H1 (cell line): ENCODE measurements at regions not wholly inside any gene's neighbourhood (a gene's known extent, or its start where the extent isn't known, plus 50 kb on each side); places are given as distances from the start of the nearest gene placed in this dataset.
A peak's percentile ranks its signal among the peaks of the same experiment; 100 is the strongest.

Experiments used
- CTCF ChIA-PET: fragments of 300-600 bp; sonication (Branson Sonifier 250); formaldehyde crosslinking; loops from one replicate; lab custom pipeline; 2021; ENCODE audit not compliant: partially characterized antibody; lab: Charles Lee
- POLR2A ChIA-PET: fragments of 300-600 bp; sonication (Branson Sonifier 250); formaldehyde crosslinking; loops from one replicate; lab custom pipeline; 2021; ENCODE audit warnings: inconsistent platforms; ENCODE audit not compliant: partially characterized antibody; lab: Charles Lee
- DNase-seq, 2 experiments: peaks; one replicate each; pipeline versions ENCODE4 v3.0.0 to v3.0.0-alpha.2; 2010 to 2022; ENCODE audit warnings: low spot score in 2 of 2, low read depth in 1 of 2, mixed read lengths in 1 of 2
- FAIRE-seq: peaks from 2 replicates; lab custom pipeline; 2011; peaks lifted over from hg19 to GRCh38; lab: Jason Lieb, UNC
- H2AFZ ChIP-seq: 2 replicates; pipeline ENCODE4 v1.8.1; 2012; ENCODE audit warnings: low read length, inconsistent platforms
- H2AK5ac ChIP-seq: 2 replicates; pipeline ENCODE4 v1.6.1; 2013; ENCODE audit warnings: low read depth, low read length
- H2BK120ac ChIP-seq: replicated peaks from 2 replicates; pipeline ENCODE3; 2013; ENCODE audit warnings: low read depth, low read length, inconsistent platforms
- H2BK12ac ChIP-seq: 2 replicates; pipeline ENCODE4 v1.6.1; 2013; ENCODE audit warnings: low read depth, low read length
- H2BK15ac ChIP-seq: 2 replicates; pipeline ENCODE4 v1.6.1; 2013; ENCODE audit warnings: low read length
- H2BK20ac ChIP-seq: 2 replicates; pipeline ENCODE4 v1.6.1; 2013; ENCODE audit warnings: low read length
- H2BK5ac ChIP-seq: 2 replicates; pipeline ENCODE4 v1.6.1; 2013; ENCODE audit warnings: low read depth, low read length
- H3K14ac ChIP-seq: 2 replicates; pipeline ENCODE4 v1.6.1; 2013; ENCODE audit warnings: inconsistent platforms; ENCODE audit not compliant: insufficient read length
- H3K18ac ChIP-seq: 2 replicates; pipeline ENCODE4 v1.6.1; 2013; ENCODE audit warnings: low read length; ENCODE audit errors: extremely low read depth
- H3K23ac ChIP-seq: 2 replicates; pipeline ENCODE4 v1.6.1; 2013; ENCODE audit warnings: inconsistent platforms; ENCODE audit not compliant: insufficient read length
- H3K23me2 ChIP-seq: 2 replicates; pipeline ENCODE4 v1.6.1; 2013; ENCODE audit warnings: low read depth, low read length
- H3K27ac ChIP-seq: 2 replicates; pipeline ENCODE4 v1.6.1; 2011; ENCODE audit warnings: low read depth, low read length, inconsistent platforms
- H3K27me3 ChIP-seq, 4 experiments: replicated peaks in 1 of 4; 1 replicate in 1 of 4; 2 replicates in 3 of 4; pipeline versions ENCODE4 v1.6.1 to v1.8.1; 2011 to 2013; ENCODE audit warnings: low read length in 3 of 4, mild to moderate bottlenecking in 3 of 4, inconsistent platforms in 2 of 4, mixed read lengths in 2 of 4, moderate library complexity in 1 of 4; ENCODE audit not compliant: control insufficient read depth in 3 of 4, insufficient read depth in 3 of 4; ENCODE audit errors: extremely low read depth in 1 of 4
- H3K36me3 ChIP-seq, 4 experiments: 2 replicates each; pipeline versions ENCODE4 v1.6.1 to v1.8.1; 2011 to 2013; ENCODE audit warnings: mild to moderate bottlenecking in 4 of 4, low read length in 3 of 4, moderate library complexity in 2 of 4, control low read depth in 1 of 4, inconsistent platforms in 1 of 4; ENCODE audit not compliant: insufficient read depth in 4 of 4, control insufficient read depth in 2 of 4
- H3K4ac ChIP-seq: replicated peaks from 2 replicates; pipeline ENCODE3; 2013; ENCODE audit warnings: low read length, low read depth, mixed read lengths, inconsistent platforms; ENCODE audit not compliant: insufficient read length
- H3K4me1 ChIP-seq, 4 experiments: replicated peaks in 1 of 4; 1 replicate in 1 of 4; 2 replicates in 3 of 4; pipeline versions ENCODE4 v1.6.1 to v1.8.1; 2011 to 2013; ENCODE audit warnings: low read length in 3 of 4, inconsistent platforms in 2 of 4, mixed read lengths in 1 of 4; ENCODE audit not compliant: insufficient read depth in 4 of 4, control insufficient read depth in 3 of 4
- H3K4me2 ChIP-seq, 2 experiments: 2 replicates each; pipeline versions ENCODE4 v1.6.1 to v1.8.1; 2011 to 2013; ENCODE audit warnings: low read depth in 2 of 2, low read length in 2 of 2, control low read depth in 1 of 2, inconsistent platforms in 1 of 2, mild to moderate bottlenecking in 1 of 2; ENCODE audit not compliant: insufficient read depth in 1 of 2
- H3K4me3 ChIP-seq, 4 experiments: fragments of 200-600, 300-600 bp in 1 of 4; sonication (generic), shearing (Covaris generic), sonication (Bioruptor Twin) in 1 of 4; 2 replicates each; pipeline versions ENCODE4 v1.5.1 to v1.8.1; 2011 to 2016; ENCODE audit warnings: low read length in 4 of 4, low read depth in 3 of 4, control low read depth in 2 of 4, inconsistent platforms in 2 of 4, mild to moderate bottlenecking in 2 of 4, mixed read lengths in 1 of 4, moderate library complexity in 1 of 4; ENCODE audit not compliant: insufficient read depth in 2 of 4; ENCODE audit errors: extremely low read depth in 1 of 4
- H3K56ac ChIP-seq: replicated peaks from 2 replicates; pipeline ENCODE3; 2013; ENCODE audit warnings: low read depth, mild to moderate bottlenecking, mixed read lengths, low read length, inconsistent platforms; ENCODE audit not compliant: insufficient read length
- H3K79me1 ChIP-seq: 2 replicates; pipeline ENCODE4 v1.6.1; 2013; ENCODE audit warnings: low read depth, low read length, control low read depth
- H3K79me2 ChIP-seq, 2 experiments: 2 replicates each; pipeline versions ENCODE4 v1.6.1 to v1.8.1; 2012 to 2013; ENCODE audit warnings: low read length in 2 of 2, mild to moderate bottlenecking in 2 of 2, inconsistent platforms in 1 of 2; ENCODE audit not compliant: insufficient read depth in 2 of 2, control insufficient read depth in 1 of 2
- H3K9ac ChIP-seq, 4 experiments: replicated peaks in 1 of 4; 1 replicate in 1 of 4; 2 replicates in 3 of 4; pipeline versions ENCODE4 v1.6.1 to v1.8.1; 2011 to 2013; ENCODE audit warnings: low read depth in 3 of 4, low read length in 3 of 4, control low read depth in 2 of 4, mild to moderate bottlenecking in 2 of 4, moderate library complexity in 2 of 4, inconsistent platforms in 1 of 4; ENCODE audit errors: extremely low read depth in 1 of 4
- H3K9me3 ChIP-seq, 2 experiments: 2 replicates each; pipeline versions ENCODE4 v1.6.1 to v1.8.1; 2012 to 2013; ENCODE audit warnings: mild to moderate bottlenecking in 2 of 2, moderate library complexity in 2 of 2, control low read depth in 1 of 2, inconsistent platforms in 1 of 2, low read depth in 1 of 2, low read length in 1 of 2, mixed read lengths in 1 of 2; ENCODE audit not compliant: insufficient read depth in 2 of 2
- H4K20me1 ChIP-seq, 2 experiments: replicated peaks in 1 of 2; 2 replicates each; pipeline versions ENCODE3 to v1.8.1; 2011 to 2013; ENCODE audit warnings: inconsistent platforms in 2 of 2, low read length in 2 of 2, mild to moderate bottlenecking in 1 of 2; ENCODE audit not compliant: insufficient read depth in 2 of 2, control insufficient read depth in 1 of 2
- H4K5ac ChIP-seq: 2 replicates; pipeline ENCODE4 v1.6.1; 2013; ENCODE audit warnings: low read length, low read depth, mixed read lengths, inconsistent platforms; ENCODE audit not compliant: insufficient read length
- H4K8ac ChIP-seq: 2 replicates; pipeline ENCODE4 v1.8.0; 2013; ENCODE audit warnings: mild to moderate bottlenecking, moderate library complexity, low read length, inconsistent platforms; ENCODE audit not compliant: insufficient read depth; ENCODE audit errors: extremely low read depth
- H4K91ac ChIP-seq: replicated peaks from 2 replicates; pipeline ENCODE3; 2013; ENCODE audit warnings: low read length, mixed read lengths, inconsistent platforms; ENCODE audit not compliant: insufficient read length
- ASH2L ChIP-seq: fragments of 200-600, 300-600 bp; sonication (generic); IDR thresholded peaks from one replicate; pipeline ENCODE4 v1.7.1; 2017; ENCODE audit warnings: low read length
- CEBPB ChIP-seq: IDR thresholded peaks from 2 replicates; pipeline ENCODE4 v1.6.1; 2012; ENCODE audit warnings: low read depth, low read length
- CREB1 ChIP-seq: IDR thresholded peaks from 2 replicates; pipeline ENCODE4 v1.6.1; 2012; ENCODE audit warnings: inconsistent platforms
- EGR1 ChIP-seq: IDR thresholded peaks from 2 replicates; pipeline ENCODE4 v1.6.1; 2011; ENCODE audit warnings: low read depth, low read length, borderline replicate concordance
- GTF2F1 ChIP-seq: IDR thresholded peaks from 2 replicates; pipeline ENCODE4 v1.6.1; 2012; ENCODE audit warnings: low read depth, low read length, improper control_type of control experiment, borderline replicate concordance
- KDM5A ChIP-seq: fragments of 200-600 bp; IDR thresholded peaks from 2 replicates; pipeline ENCODE4 v1.7.1; 2012; ENCODE audit warnings: mild to moderate bottlenecking, low read length, inconsistent platforms, mixed read lengths
- RXRA ChIP-seq: IDR thresholded peaks from 2 replicates; pipeline ENCODE4 v1.6.1; 2011; ENCODE audit warnings: low read depth, mild to moderate bottlenecking, low read length, moderate library complexity; ENCODE audit not compliant: insufficient read depth
- SIX5 ChIP-seq: IDR thresholded peaks from 2 replicates; pipeline ENCODE4 v1.6.1; 2011; ENCODE audit warnings: mild to moderate bottlenecking, low read depth, low read length
- TAF7 ChIP-seq: optimal IDR thresholded peaks from 2 replicates; pipeline ENCODE3; 2011; ENCODE audit warnings: low read depth, mild to moderate bottlenecking, inconsistent platforms, low read length, moderate library complexity, borderline replicate concordance
- ZNF274 ChIP-seq: IDR thresholded peaks from 2 replicates; pipeline ENCODE4 v1.7.0; 2012; ENCODE audit warnings: low read length, borderline replicate concordance; ENCODE audit errors: extremely low read depth
- WGBS, 2 experiments: shearing (Covaris generic) in 1 of 2; methylation state at CpG; one replicate each; pipeline versions ENCODE4 v1.1.6 to v1.1.7; 2013 to 2015; ENCODE audit warnings: low lambda C conversion rate in 2 of 2, mixed read lengths in 2 of 2, inconsistent platforms in 1 of 2, low coverage in 1 of 2, missing lambda C conversion rate in 1 of 2; ENCODE audit not compliant: insufficient replicate concordance in 2 of 2, insufficient coverage in 1 of 2, insufficient read length in 1 of 2; ENCODE audit errors: extremely low coverage in 1 of 2, missing lambda C conversion rate in 1 of 2; 5-methylcytosine and 5-hydroxymethylcytosine counted together
- TF ChIP-seq, protein P1 (sequence below): IDR thresholded peaks from 2 replicates; pipeline ENCODE4 v1.6.1; 2011; ENCODE audit warnings: low read length, improper control_type of control experiment

DNA sequence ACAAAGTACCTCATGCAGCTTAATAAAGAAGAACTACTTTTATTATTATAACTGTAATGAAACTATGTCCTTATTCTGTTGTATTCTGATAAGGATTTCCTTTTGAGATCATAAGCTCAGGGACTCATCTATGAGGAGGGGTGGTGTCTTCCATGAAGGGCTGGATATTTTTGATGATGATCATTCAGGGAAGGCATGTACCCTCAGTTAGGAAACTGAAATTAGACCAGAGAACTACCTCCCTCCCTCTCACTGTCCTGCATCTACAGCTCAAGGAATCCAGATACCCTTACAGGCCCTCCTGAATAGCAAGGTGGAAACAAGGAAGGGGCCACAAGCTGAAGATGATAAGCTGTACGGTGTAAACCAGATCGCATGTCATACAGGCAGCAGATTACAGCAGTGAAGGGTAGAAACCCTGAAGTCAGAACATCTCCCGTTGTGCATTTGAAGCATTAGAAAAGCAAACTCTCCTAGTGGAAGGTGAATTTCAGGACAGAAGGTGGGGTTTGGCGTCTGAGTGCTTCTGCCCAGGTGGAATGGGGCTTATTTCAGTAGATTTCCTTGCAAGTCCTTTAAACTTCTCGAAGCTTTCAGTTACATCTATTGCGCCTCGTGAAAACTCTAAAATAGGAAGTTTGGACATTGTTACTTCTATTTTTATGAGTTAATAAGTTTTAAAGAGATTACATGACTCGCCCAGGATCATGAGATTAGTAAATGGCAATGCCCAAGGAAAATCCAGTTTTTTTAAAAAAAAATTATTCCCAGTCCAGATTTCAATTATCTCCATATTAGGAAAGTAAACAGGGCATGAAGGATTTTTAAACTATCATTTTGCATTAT is 101.1 kb upstream of the HNRNPU start:
- Histone ChIP-seq H2BK5ac (no peak overlapping the region), H2BK20ac (no peak overlapping the region), H4K20me1 (no peaks in the 10 kb centered on the region), H3K4me3 (no peak overlapping the region), H3K18ac (no peak overlapping the region), H3K79me2 (no peaks in the 10 kb centered on the region), H3K9me3 (no peaks in the 10 kb centered on the region), H2AFZ (0 out of 2 replicates have a peak overlapping the region, but pooled peaks have one; percentile 16), H2BK12ac (no peak overlapping the region), H2BK120ac (no peak overlapping the region), H4K5ac (no peak overlapping the region), H3K4ac (no peak overlapping the region), H3K14ac (no peak overlapping the region), H3K36me3 (no peaks in the 10 kb centered on the region), H3K23me2 (peaks cover 7% of the 10 kb centered on the region), H3K56ac (no peak overlapping the region), H3K27ac (no peak overlapping the region), H3K27me3 (no peaks in the 10 kb centered on the region), H4K91ac (no peak overlapping the region), H3K23ac (no peak overlapping the region), H3K4me1 (peaks cover 0 to 9% (median 6%) of the 10 kb centered on the region in 4 experiments; a peak in 2 of 7 replicates), H3K4me2 (no peak overlapping the region), H4K8ac (no peak overlapping the region), H3K79me1 (no peaks in the 10 kb centered on the region), H3K9ac (no peak overlapping the region), H2AK5ac (no peak overlapping the region), H2BK15ac (no peak overlapping the region)
- ChIA-PET CTCF (interaction anchor here (0.6 to 2.0 kb wide), 2 partner anchors 77 to 100 kb away, joined by 4 to 7 read pairs; no protein-coding TSS in a partner anchor), POLR2A (interaction anchor here (1.1 to 2.8 kb wide), 3 partner anchors 112 to 121 kb away, joined by 3 to 8 read pairs (median 3); no protein-coding TSS in a partner anchor)
- FAIRE-seq (no peak), DNase-seq (no peak)
- WGBS, 2 experiments = 87% methylated on average over 8 of the region's 8 CpGs; no CpG with 5 or more reads in 1 of the 2 experiments
- TF ChIP-seq ZNF274 (no peak), EGR1 (no peak), CREB1 (no peak), CEBPB (no peak), GTF2F1 (no peak), TAF7 (no peak), SIX5 (no peak), RXRA (no peak), KDM5A (no peak), ASH2L (no peak)
- TF ChIP-seq, protein P1, sequence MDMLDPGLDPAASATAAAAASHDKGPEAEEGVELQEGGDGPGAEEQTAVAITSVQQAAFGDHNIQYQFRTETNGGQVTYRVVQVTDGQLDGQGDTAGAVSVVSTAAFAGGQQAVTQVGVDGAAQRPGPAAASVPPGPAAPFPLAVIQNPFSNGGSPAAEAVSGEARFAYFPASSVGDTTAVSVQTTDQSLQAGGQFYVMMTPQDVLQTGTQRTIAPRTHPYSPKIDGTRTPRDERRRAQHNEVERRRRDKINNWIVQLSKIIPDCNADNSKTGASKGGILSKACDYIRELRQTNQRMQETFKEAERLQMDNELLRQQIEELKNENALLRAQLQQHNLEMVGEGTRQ = no peak
